Esophagus squamous epithelium (tissue), 5 donors: ENCODE measurements at regions not wholly inside any gene's neighbourhood (a gene's known extent, or its start where the extent isn't known, plus 50 kb on each side); places are given as distances from the start of the nearest gene placed in this dataset.
"Not testable (repeated sequence)": the region's sequence is repeated elsewhere in the genome, so short reads cannot be mapped to it uniquely, and the experiment has no call there.

Experiments used
- DNase-seq: peaks from one replicate; lab custom pipeline; 2025; lab: John Stamatoyannopoulos, UW
- H3K27ac ChIP-seq, 4 donors: fragments of 200-600 bp; sonication (generic); one replicate each; pipeline ENCODE4 v1.5.1; 2016 to 2019; ENCODE audit warnings: mild to moderate bottlenecking in 1 of 4
- H3K27me3 ChIP-seq, 4 donors: fragments of 200-600 bp; sonication (generic); 1 replicate in 3 of 4; 2 replicates in 1 of 4; pipeline versions ENCODE4 v1.5.1 to v1.6.0; 2017 to 2021; ENCODE audit warnings: antibody characterized with exemption in 1 of 4
- H3K36me3 ChIP-seq, 3 donors: fragments of 200-600 bp; sonication (generic); one replicate each; pipeline ENCODE4 v1.5.1; 2016 to 2019
- H3K4me1 ChIP-seq, 3 donors: fragments of 200-600 bp; sonication (generic); one replicate each; pipeline ENCODE4 v1.5.1; 2017 to 2019
- H3K4me3 ChIP-seq, 4 donors: fragments of 200-600 bp; sonication (generic); 1 replicate in 3 of 4; 2 replicates in 1 of 4; pipeline ENCODE4 v1.5.1; 2016 to 2019; ENCODE audit warnings: mild to moderate bottlenecking in 2 of 4, moderate library complexity in 1 of 4
- H3K9me3 ChIP-seq, 3 donors: fragments of 200-600 bp; sonication (generic); one replicate each; pipeline ENCODE4 v1.5.1; 2016 to 2019
- CTCF ChIP-seq, 6 experiments: fragments of 450-650 bp in 4 of 6; fragments of 200-600 bp in 2 of 6; sonication (generic) in 2 of 6; IDR thresholded peaks; one replicate each; pipeline ENCODE4 v1.5.1; 2016 to 2019; ENCODE audit warnings: antibody characterized with exemption in 6 of 6, mild to moderate bottlenecking in 4 of 6, moderate library complexity in 4 of 6
- POLR2A ChIP-seq, 4 donors: fragments of 450-650 bp; IDR thresholded peaks; one replicate each; pipeline ENCODE4 v1.6.1; 2017; ENCODE audit warnings: antibody characterized with exemption in 4 of 4, mild to moderate bottlenecking in 4 of 4, moderate library complexity in 3 of 4
- WGBS, 2 donors: methylation state at CpG; one replicate each; pipeline ENCODE4 v1.1.5; 2018; 5-methylcytosine and 5-hydroxymethylcytosine counted together
- intact Hi-C: fragments of 100-400 bp; cut with DNase I; formaldehyde crosslinking; loops from one replicate; pipeline ENCODE4 v1.15.0; 2022
- donor health status: DM: yes; HTN: yes; CAD: no.

DNA sequence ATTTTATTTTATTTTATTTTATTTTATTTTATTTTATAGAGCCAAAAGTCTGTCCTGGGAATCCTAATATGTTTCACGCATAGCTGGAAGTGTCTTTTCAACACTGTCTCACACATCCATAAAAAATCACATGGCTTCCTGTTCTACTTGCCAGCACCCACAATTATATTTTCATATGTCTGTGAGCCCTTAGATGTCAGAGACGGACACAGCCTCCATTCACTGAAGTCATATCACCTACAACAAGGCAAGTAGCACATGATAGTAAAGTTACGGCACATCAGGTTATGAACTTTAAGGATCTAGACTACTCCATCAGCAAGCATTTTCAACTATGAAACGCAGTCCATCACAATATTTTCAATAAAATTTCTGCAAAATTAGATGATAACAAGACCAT, 168.4 kb downstream of the ZIC4 start:
- no peaks in the 10 kb centered on the region for H3K9me3 ChIP-seq
- TF ChIP-seq POLR2A (IDR thresholded peaks at IDR 0.05) (no peak), CTCF (IDR thresholded peaks at IDR 0.05) (no peak)
- no peak overlapping the region for H3K27ac ChIP-seq
- no peaks in the 10 kb centered on the region for H3K4me1 ChIP-seq
- DNase-seq: no peak
- H3K4me3 ChIP-seq: no peak overlapping the region
- WGBS, 2 donors: 66 to 78% methylated on average over 4 of the region's 4 CpGs
- intact Hi-C loops: no loop called here
- H3K36me3 ChIP-seq: no peaks in the 10 kb centered on the region
- no peaks in the 10 kb centered on the region for H3K27me3 ChIP-seq

DNA sequence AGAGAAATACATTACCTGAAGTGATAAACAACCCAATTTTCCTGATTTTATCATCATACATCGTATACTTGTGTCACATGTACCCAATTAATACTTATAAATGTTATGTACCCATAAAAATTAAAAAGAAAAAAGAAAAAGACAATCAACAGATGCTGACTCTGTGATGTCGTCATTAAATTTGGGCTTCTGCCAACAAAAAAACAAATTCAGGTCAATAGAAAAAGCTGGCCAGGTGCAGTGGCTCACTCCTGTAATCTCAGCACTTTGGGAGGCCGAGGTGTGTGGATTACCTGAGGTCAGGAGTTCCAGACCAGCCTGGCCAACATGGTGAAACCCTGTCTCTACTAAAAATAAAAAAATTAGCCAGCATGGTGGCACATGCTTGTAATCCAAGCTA, 174.4 kb downstream of the ZIC4 start:
- intact Hi-C loops, H3K4me3 ChIP-seq, H3K9me3 ChIP-seq, DNase-seq, H3K4me1 ChIP-seq, H3K27me3 ChIP-seq, H3K27ac ChIP-seq, H3K36me3 ChIP-seq: not testable (repeated sequence)
- WGBS, 2 donors: 49 to 58% methylated on average over 3 of the region's 3 CpGs

DNA sequence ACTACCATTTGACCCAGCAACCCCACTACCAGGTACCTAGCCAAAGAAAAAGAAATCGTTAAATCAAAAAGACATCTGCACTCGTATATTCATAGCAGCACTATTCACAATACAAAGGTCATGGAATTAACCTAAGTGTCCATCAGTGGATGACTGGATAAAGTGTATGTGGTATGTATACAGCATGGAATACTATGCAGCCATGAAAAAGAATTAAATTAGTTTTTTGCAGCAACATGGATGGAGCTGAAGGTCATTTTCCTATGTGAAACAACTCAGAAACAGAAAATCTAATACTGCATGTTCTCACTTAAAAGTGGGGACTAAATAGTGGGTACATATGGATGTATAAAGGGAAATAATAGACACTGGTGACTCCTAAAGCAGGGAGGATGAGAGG, 175.2 kb downstream of the ZIC4 start:
- Histone ChIP-seq H3K36me3 (no peaks in the 10 kb centered on the region), H3K27me3 (no peaks in the 10 kb centered on the region), H3K4me3 (no peak overlapping the region), H3K9me3 (no peaks in the 10 kb centered on the region), H3K4me1 (no peaks in the 10 kb centered on the region), H3K27ac (no peak overlapping the region)
- DNase-seq: no peak
- TF ChIP-seq POLR2A (IDR thresholded peaks at IDR 0.05) (no peak), CTCF (IDR thresholded peaks at IDR 0.05) (no peak)
- 87 to 96% methylated on average over 2 of the region's 2 CpGs for WGBS, 2 donors
- intact Hi-C loops: no loop called here

DNA sequence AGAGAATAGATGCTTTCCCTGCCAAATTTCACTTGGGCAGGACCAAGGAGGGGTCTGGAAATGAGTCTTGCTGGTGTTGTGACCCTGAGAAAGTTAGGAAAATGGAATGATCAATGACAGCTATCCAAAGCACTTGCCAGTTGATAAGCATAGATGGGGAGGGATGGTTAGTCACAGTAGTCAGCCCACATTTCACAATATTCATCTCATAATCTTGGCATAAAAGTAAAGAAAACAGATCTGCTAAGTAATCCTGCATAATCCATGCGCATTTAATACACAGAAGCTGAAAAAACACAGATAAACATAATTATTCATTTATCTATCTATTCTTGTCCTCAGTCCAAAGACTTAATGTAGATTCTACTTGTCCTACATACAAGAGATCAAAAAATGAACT, 184.1 kb downstream of the ZIC4 start:
- no peaks in the 10 kb centered on the region for H3K36me3 ChIP-seq
- 73 to 81% methylated on average over 1 of the region's 1 CpG for WGBS, 2 donors
- H3K27ac ChIP-seq: no peak overlapping the region
- no peaks in the 10 kb centered on the region for H3K27me3 ChIP-seq
- H3K4me3 ChIP-seq: no peak overlapping the region
- intact Hi-C loops: no loop called here
- H3K4me1 ChIP-seq: no peaks in the 10 kb centered on the region
- DNase-seq: no peak
- TF ChIP-seq POLR2A (IDR thresholded peaks at IDR 0.05) (no peak), CTCF (IDR thresholded peaks at IDR 0.05) (no peak)
- H3K9me3 ChIP-seq: no peaks in the 10 kb centered on the region

GRCh38 chr3:147218965-147219364, 187.4 kb downstream of the ZIC4 start:
- Histone ChIP-seq H3K27me3 (no peaks in the 10 kb centered on the region), H3K27ac (no peak overlapping the region), H3K4me1 (no peaks in the 10 kb centered on the region), H3K4me3 (no peak overlapping the region), H3K36me3 (no peaks in the 10 kb centered on the region), H3K9me3 (no peaks in the 10 kb centered on the region)
- TF ChIP-seq CTCF (IDR thresholded peaks at IDR 0.05) (no peak), POLR2A (IDR thresholded peaks at IDR 0.05) (no peak)
- no peak for DNase-seq
- intact Hi-C loops: no loop called here
- WGBS, 2 donors: 65% methylated on average over 4 of the region's 4 CpGs

DNA sequence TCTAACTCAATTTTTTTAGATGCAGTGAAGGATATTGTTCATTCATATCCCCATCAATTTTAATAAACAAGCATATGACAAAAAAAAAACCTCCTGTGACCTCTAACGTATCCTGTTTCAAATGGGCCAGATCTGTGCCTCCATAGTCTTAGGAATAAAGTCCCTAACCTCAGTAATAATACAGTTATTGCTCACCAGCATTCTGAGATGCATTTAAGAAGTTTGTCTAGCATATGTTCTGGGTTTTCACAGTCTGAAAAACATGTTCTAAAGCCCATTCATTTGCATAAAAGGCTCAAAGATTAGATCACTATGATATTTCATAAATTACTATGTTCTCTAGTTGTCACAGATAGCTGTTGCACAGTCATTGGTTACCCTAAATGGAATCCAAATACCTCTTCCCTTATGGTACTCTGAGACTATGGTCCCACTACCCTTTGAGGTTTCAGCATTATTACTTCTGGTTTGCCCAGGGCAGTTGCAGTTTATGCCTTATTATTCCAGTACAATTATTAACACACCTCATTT, 190.1 kb downstream of the ZIC4 start:
- intact Hi-C loops: no loop called here
- Histone ChIP-seq H3K4me3 (no peak overlapping the region), H3K27ac (no peak overlapping the region), H3K4me1 (no peaks in the 10 kb centered on the region), H3K9me3 (no peaks in the 10 kb centered on the region), H3K27me3 (no peaks in the 10 kb centered on the region), H3K36me3 (no peaks in the 10 kb centered on the region)
- 9 to 27% methylated on average over 1 of the region's 1 CpG for WGBS, 2 donors
- no peak for DNase-seq
- TF ChIP-seq CTCF (IDR thresholded peaks at IDR 0.05): no peak
- no peak for TF ChIP-seq POLR2A (IDR thresholded peaks at IDR 0.05)
